ENCODE measurements at regions not wholly inside any gene's neighbourhood (a gene's known extent, or its start where the extent isn't known, plus 50 kb on each side); places are given as distances from the start of the nearest gene placed in this dataset.
"Not testable (repeated sequence)": the region's sequence is repeated elsewhere in the genome, so short reads cannot be mapped to it uniquely, and the experiment has no call there.

DNA sequence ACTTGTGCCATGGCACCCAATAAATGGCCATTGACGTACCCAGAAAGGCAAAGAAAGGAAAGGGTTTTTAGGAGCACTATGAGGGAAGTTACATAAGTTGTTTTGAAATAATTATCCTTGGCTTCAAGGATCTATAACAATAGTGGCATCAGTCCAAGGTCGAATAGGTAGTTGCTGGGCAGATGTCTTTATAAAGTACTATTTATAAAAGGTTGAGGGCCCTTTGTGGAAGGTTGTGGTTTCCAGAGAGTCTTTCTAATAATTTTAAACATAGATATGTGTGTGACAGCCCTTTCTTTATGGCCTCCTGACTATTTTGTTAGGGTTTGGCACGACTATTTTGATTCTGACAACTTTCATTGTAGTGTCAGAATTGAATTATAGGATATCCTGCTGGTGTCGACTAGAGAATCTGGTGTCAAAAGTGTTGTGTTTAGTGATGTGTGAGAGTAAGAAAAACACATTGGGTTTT lies 260.5 kb downstream of the PYDC2 start:
- TF ChIP-seq, protein P1, sequence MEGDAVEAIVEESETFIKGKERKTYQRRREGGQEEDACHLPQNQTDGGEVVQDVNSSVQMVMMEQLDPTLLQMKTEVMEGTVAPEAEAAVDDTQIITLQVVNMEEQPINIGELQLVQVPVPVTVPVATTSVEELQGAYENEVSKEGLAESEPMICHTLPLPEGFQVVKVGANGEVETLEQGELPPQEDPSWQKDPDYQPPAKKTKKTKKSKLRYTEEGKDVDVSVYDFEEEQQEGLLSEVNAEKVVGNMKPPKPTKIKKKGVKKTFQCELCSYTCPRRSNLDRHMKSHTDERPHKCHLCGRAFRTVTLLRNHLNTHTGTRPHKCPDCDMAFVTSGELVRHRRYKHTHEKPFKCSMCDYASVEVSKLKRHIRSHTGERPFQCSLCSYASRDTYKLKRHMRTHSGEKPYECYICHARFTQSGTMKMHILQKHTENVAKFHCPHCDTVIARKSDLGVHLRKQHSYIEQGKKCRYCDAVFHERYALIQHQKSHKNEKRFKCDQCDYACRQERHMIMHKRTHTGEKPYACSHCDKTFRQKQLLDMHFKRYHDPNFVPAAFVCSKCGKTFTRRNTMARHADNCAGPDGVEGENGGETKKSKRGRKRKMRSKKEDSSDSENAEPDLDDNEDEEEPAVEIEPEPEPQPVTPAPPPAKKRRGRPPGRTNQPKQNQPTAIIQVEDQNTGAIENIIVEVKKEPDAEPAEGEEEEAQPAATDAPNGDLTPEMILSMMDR (IDR thresholded peaks at IDR 0.05), result no peak
- DNase-seq (no peak), ATAC-seq (no peak)
- H3K9me3 ChIP-seq, result no peaks in the 10 kb centered on the region
- no peaks in the 10 kb centered on the region for H3K4me1 ChIP-seq (ENCODE audit: low read depth)
- H3K4me3 ChIP-seq, result no peak overlapping the region
- no peaks in the 10 kb centered on the region for H3K36me3 ChIP-seq (ENCODE audit: low read depth)
- intact Hi-C loops (cut with DNase I, micrococcal nuclease), result no loop called here

DNA sequence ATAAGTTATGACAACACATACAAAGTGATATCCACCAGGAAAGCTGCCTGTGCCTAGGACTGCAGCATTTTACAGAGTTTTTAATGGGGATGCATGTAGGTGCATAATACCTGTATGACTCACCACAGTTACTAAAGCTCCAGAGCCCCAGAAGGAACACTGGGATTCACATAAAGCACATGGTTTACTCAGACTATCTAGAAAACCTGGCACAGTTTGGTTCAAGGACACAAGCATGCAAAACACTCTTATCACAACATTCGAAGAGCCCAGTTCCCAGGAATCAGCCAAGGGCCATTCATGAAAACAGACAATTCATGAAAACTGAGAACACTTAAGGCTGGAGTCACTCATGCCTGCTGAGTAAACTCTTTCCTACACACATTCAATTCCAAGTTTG lies 261.0 kb downstream of the PYDC2 start:
- no peak overlapping the region for H3K4me3 ChIP-seq
- H3K9me3 ChIP-seq, result no peaks in the 10 kb centered on the region
- intact Hi-C loops (cut with DNase I, micrococcal nuclease), result no loop called here
- ATAC-seq, result no peak
- no peaks in the 10 kb centered on the region for H3K4me1 ChIP-seq (ENCODE audit: low read depth)
- H3K36me3 ChIP-seq (ENCODE audit: low read depth), result no peaks in the 10 kb centered on the region
- DNase-seq, result no peak
- TF ChIP-seq, protein P1 (IDR thresholded peaks at IDR 0.05), result no peak

GRCh38 chr3:191727338-191727737 lies 266.4 kb downstream of the PYDC2 start:
- TF ChIP-seq, protein P1 (IDR thresholded peaks at IDR 0.05), result no peak
- Histone ChIP-seq H3K9me3 (no peaks in the 10 kb centered on the region), H3K4me1 (ENCODE audit: low read depth) (no peaks in the 10 kb centered on the region), H3K36me3 (ENCODE audit: low read depth) (no peaks in the 10 kb centered on the region), H3K4me3 (no peak overlapping the region)
- no peak for ATAC-seq
- intact Hi-C loops (cut with DNase I, micrococcal nuclease), result no loop called here
- DNase-seq, result no peak

DNA sequence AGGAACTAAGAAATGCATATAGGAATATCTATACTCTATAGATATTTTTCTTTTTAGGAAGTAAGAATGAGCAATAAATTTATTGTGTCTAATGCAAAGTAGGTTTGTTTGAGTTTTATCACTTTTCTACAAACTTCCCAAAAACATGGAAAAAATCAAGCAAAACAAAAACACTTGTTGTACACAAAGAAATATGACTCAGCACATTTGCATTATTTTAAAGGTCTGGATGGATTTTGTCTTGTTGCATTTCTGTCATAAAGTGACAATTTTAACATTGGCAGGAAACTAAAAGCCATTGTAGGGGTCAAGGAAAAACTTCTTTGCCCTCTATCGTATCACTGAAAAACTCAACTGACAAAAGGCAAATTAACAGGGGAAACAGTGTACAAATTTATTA lies 267.2 kb downstream of the PYDC2 start:
- no peak for DNase-seq
- Histone ChIP-seq H3K9me3 (no peaks in the 10 kb centered on the region), H3K4me3 (no peak overlapping the region), H3K4me1 (ENCODE audit: low read depth) (no peaks in the 10 kb centered on the region), H3K36me3 (ENCODE audit: low read depth) (no peaks in the 10 kb centered on the region)
- intact Hi-C loops (cut with DNase I, micrococcal nuclease), result no loop called here
- TF ChIP-seq, protein P1 (IDR thresholded peaks at IDR 0.05), result no peak
- no peak for ATAC-seq

GRCh38 chr3:191737742-191738141 lies 276.8 kb downstream of the PYDC2 start:
- Histone ChIP-seq H3K4me3 (no peak overlapping the region), H3K9me3 (peaks cover 9% of the 10 kb centered on the region), H3K36me3 (ENCODE audit: low read depth) (no peaks in the 10 kb centered on the region), H3K4me1 (ENCODE audit: low read depth) (no peaks in the 10 kb centered on the region)
- TF ChIP-seq, protein P1 (IDR thresholded peaks at IDR 0.05), result no peak
- intact Hi-C loops (cut with DNase I, micrococcal nuclease), result no loop called here
- no peak for ATAC-seq
- no peak for DNase-seq

DNA sequence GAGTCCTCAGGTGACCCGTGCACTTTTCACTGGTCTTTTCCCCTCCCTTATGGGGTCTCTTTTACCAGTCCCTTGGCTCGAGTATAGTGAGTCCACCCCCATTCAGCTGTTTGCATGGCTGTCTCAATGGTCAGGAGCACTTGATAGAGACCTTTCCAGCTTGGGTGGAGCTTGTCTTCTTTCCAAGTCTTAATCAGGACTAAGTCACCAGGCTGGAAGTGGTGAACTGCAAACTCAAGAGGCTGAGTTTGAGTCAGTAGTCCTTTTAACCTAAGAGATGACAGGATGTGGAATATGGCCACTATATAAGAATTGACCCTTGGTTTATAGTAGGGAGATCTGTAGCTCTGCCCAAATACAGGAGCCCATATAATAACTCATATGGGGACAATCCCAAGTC lies 279.7 kb downstream of the PYDC2 start:
- intact Hi-C loops (cut with DNase I, micrococcal nuclease), result no loop called here
- no peak for ATAC-seq
- Histone ChIP-seq H3K4me1 (ENCODE audit: low read depth) (no peaks in the 10 kb centered on the region), H3K9me3 (peaks cover 5% of the 10 kb centered on the region), H3K4me3 (no peak overlapping the region), H3K36me3 (ENCODE audit: low read depth) (no peaks in the 10 kb centered on the region)
- TF ChIP-seq, protein P1 (IDR thresholded peaks at IDR 0.05), result no peak
- DNase-seq, result no peak

GRCh38 chr3:191741847-191742350 lies 280.9 kb downstream of the PYDC2 start:
- H3K36me3 ChIP-seq (ENCODE audit: low read depth); H3K9me3 ChIP-seq; intact Hi-C loops (cut with DNase I, micrococcal nuclease); ATAC-seq; DNase-seq; H3K4me1 ChIP-seq (ENCODE audit: low read depth); H3K4me3 ChIP-seq: not testable (repeated sequence)
